GM19372 (cell line): ENCODE measurements at regions not wholly inside any gene's neighbourhood (a gene's known extent, or its start where the extent isn't known, plus 50 kb on each side); places are given as distances from the start of the nearest gene placed in this dataset.

Experiments
- ATAC-seq: cut with Tn5 transposase; IDR thresholded peaks from one replicate; pipeline ENCODE4 v1.9.1; 2021; ENCODE audit warnings: mild to moderate bottlenecking, low read depth, moderate library complexity; ENCODE audit not compliant: unreplicated experiment

- ATAC-seq = no peak
These were observed 89.6 kb upstream of the SOX5 start for GRCh38 chr12:24039113-24039525.

GRCh38 chr12:24038211-24038997 is 88.9 kb upstream of the SOX5 start:
- no peak for ATAC-seq

GRCh38 chr12:24036438-24037216 is 87.2 kb upstream of the SOX5 start:
- no peak for ATAC-seq

GRCh38 chr12:24034894-24035293 is 85.4 kb upstream of the SOX5 start:
- no peak for ATAC-seq

GRCh38 chr12:24034160-24034559 is 84.7 kb upstream of the SOX5 start:
- ATAC-seq = no peak

- no peak for ATAC-seq
These were observed 77.9 kb upstream of the SOX5 start for GRCh38 chr12:24027352-24027751.

- ATAC-seq = no peak
These were observed 75.8 kb upstream of the SOX5 start for GRCh38 chr12:24025153-24025798.

GRCh38 chr12:24023081-24023480 is 73.6 kb upstream of the SOX5 start:
- ATAC-seq = no peak

GRCh38 chr12:24021164-24021502 is 71.7 kb upstream of the SOX5 start:
- no peak for ATAC-seq

- no peak for ATAC-seq
These were observed 71.1 kb upstream of the SOX5 start for GRCh38 chr12:24020397-24021163.

- no peak for ATAC-seq
These were observed 66.3 kb upstream of the SOX5 start for GRCh38 chr12:24015833-24016160.

GRCh38 chr12:24014915-24015832 is 65.7 kb upstream of the SOX5 start:
- no peak for ATAC-seq

GRCh38 chr12:24014240-24014639 is 64.8 kb upstream of the SOX5 start:
- ATAC-seq = no peak

GRCh38 chr12:24012528-24012927 is 63.1 kb upstream of the SOX5 start:
- no peak for ATAC-seq

GRCh38 chr12:24011927-24012507 is 62.5 kb upstream of the SOX5 start:
- no peak for ATAC-seq

- ATAC-seq = no peak
These were observed 58.7 kb upstream of the SOX5 start for GRCh38 chr12:24008166-24008565.
